ENCODE measurements at regions not wholly inside any gene's neighbourhood (a gene's known extent, or its start where the extent isn't known, plus 50 kb on each side); places are given as distances from the start of the nearest gene placed in this dataset.

GRCh38 chr5:53825926-53826325, 265.5 kb downstream of the NDUFS4 start:
- TF ChIP-seq POLR2A (IDR thresholded peaks at IDR 0.05) (no peak), CTCF (IDR thresholded peaks at IDR 0.05) (no peak)
